H1 (cell line): ENCODE measurements at regions not wholly inside any gene's neighbourhood (a gene's known extent, or its start where the extent isn't known, plus 50 kb on each side); places are given as distances from the start of the nearest gene placed in this dataset.
A peak's percentile ranks its signal among the peaks of the same experiment; 100 is the strongest.

Experiments used
- CTCF ChIA-PET: fragments of 300-600 bp; sonication (Branson Sonifier 250); formaldehyde crosslinking; loops from one replicate; lab custom pipeline; 2021; ENCODE audit not compliant: partially characterized antibody; lab: Charles Lee
- POLR2A ChIA-PET: fragments of 300-600 bp; sonication (Branson Sonifier 250); formaldehyde crosslinking; loops from one replicate; lab custom pipeline; 2021; ENCODE audit warnings: inconsistent platforms; ENCODE audit not compliant: partially characterized antibody; lab: Charles Lee
- DNase-seq, 2 experiments: peaks; one replicate each; pipeline versions ENCODE4 v3.0.0 to v3.0.0-alpha.2; 2010 to 2022; ENCODE audit warnings: low spot score in 2 of 2, low read depth in 1 of 2, mixed read lengths in 1 of 2
- FAIRE-seq: peaks from 2 replicates; lab custom pipeline; 2011; peaks lifted over from hg19 to GRCh38; lab: Jason Lieb, UNC
- H2AFZ ChIP-seq: 2 replicates; pipeline ENCODE4 v1.8.1; 2012; ENCODE audit warnings: low read length, inconsistent platforms
- H2AK5ac ChIP-seq: 2 replicates; pipeline ENCODE4 v1.6.1; 2013; ENCODE audit warnings: low read depth, low read length
- H2BK120ac ChIP-seq: replicated peaks from 2 replicates; pipeline ENCODE3; 2013; ENCODE audit warnings: low read depth, low read length, inconsistent platforms
- H2BK12ac ChIP-seq: 2 replicates; pipeline ENCODE4 v1.6.1; 2013; ENCODE audit warnings: low read depth, low read length
- H2BK15ac ChIP-seq: 2 replicates; pipeline ENCODE4 v1.6.1; 2013; ENCODE audit warnings: low read length
- H2BK20ac ChIP-seq: 2 replicates; pipeline ENCODE4 v1.6.1; 2013; ENCODE audit warnings: low read length
- H2BK5ac ChIP-seq: 2 replicates; pipeline ENCODE4 v1.6.1; 2013; ENCODE audit warnings: low read depth, low read length
- H3K14ac ChIP-seq: 2 replicates; pipeline ENCODE4 v1.6.1; 2013; ENCODE audit warnings: inconsistent platforms; ENCODE audit not compliant: insufficient read length
- H3K18ac ChIP-seq: 2 replicates; pipeline ENCODE4 v1.6.1; 2013; ENCODE audit warnings: low read length; ENCODE audit errors: extremely low read depth
- H3K23ac ChIP-seq: 2 replicates; pipeline ENCODE4 v1.6.1; 2013; ENCODE audit warnings: inconsistent platforms; ENCODE audit not compliant: insufficient read length
- H3K23me2 ChIP-seq: 2 replicates; pipeline ENCODE4 v1.6.1; 2013; ENCODE audit warnings: low read depth, low read length
- H3K27ac ChIP-seq: 2 replicates; pipeline ENCODE4 v1.6.1; 2011; ENCODE audit warnings: low read depth, low read length, inconsistent platforms
- H3K27me3 ChIP-seq, 4 experiments: replicated peaks in 1 of 4; 1 replicate in 1 of 4; 2 replicates in 3 of 4; pipeline versions ENCODE4 v1.6.1 to v1.8.1; 2011 to 2013; ENCODE audit warnings: low read length in 3 of 4, mild to moderate bottlenecking in 3 of 4, inconsistent platforms in 2 of 4, mixed read lengths in 2 of 4, moderate library complexity in 1 of 4; ENCODE audit not compliant: control insufficient read depth in 3 of 4, insufficient read depth in 3 of 4; ENCODE audit errors: extremely low read depth in 1 of 4
- H3K36me3 ChIP-seq, 4 experiments: 2 replicates each; pipeline versions ENCODE4 v1.6.1 to v1.8.1; 2011 to 2013; ENCODE audit warnings: mild to moderate bottlenecking in 4 of 4, low read length in 3 of 4, moderate library complexity in 2 of 4, control low read depth in 1 of 4, inconsistent platforms in 1 of 4; ENCODE audit not compliant: insufficient read depth in 4 of 4, control insufficient read depth in 2 of 4
- H3K4ac ChIP-seq: replicated peaks from 2 replicates; pipeline ENCODE3; 2013; ENCODE audit warnings: low read length, low read depth, mixed read lengths, inconsistent platforms; ENCODE audit not compliant: insufficient read length
- H3K4me1 ChIP-seq, 4 experiments: replicated peaks in 1 of 4; 1 replicate in 1 of 4; 2 replicates in 3 of 4; pipeline versions ENCODE4 v1.6.1 to v1.8.1; 2011 to 2013; ENCODE audit warnings: low read length in 3 of 4, inconsistent platforms in 2 of 4, mixed read lengths in 1 of 4; ENCODE audit not compliant: insufficient read depth in 4 of 4, control insufficient read depth in 3 of 4
- H3K4me2 ChIP-seq, 2 experiments: 2 replicates each; pipeline versions ENCODE4 v1.6.1 to v1.8.1; 2011 to 2013; ENCODE audit warnings: low read depth in 2 of 2, low read length in 2 of 2, control low read depth in 1 of 2, inconsistent platforms in 1 of 2, mild to moderate bottlenecking in 1 of 2; ENCODE audit not compliant: insufficient read depth in 1 of 2
- H3K4me3 ChIP-seq, 4 experiments: fragments of 200-600, 300-600 bp in 1 of 4; sonication (generic), shearing (Covaris generic), sonication (Bioruptor Twin) in 1 of 4; 2 replicates each; pipeline versions ENCODE4 v1.5.1 to v1.8.1; 2011 to 2016; ENCODE audit warnings: low read length in 4 of 4, low read depth in 3 of 4, control low read depth in 2 of 4, inconsistent platforms in 2 of 4, mild to moderate bottlenecking in 2 of 4, mixed read lengths in 1 of 4, moderate library complexity in 1 of 4; ENCODE audit not compliant: insufficient read depth in 2 of 4; ENCODE audit errors: extremely low read depth in 1 of 4
- H3K56ac ChIP-seq: replicated peaks from 2 replicates; pipeline ENCODE3; 2013; ENCODE audit warnings: low read depth, mild to moderate bottlenecking, mixed read lengths, low read length, inconsistent platforms; ENCODE audit not compliant: insufficient read length
- H3K79me1 ChIP-seq: 2 replicates; pipeline ENCODE4 v1.6.1; 2013; ENCODE audit warnings: low read depth, low read length, control low read depth
- H3K79me2 ChIP-seq, 2 experiments: 2 replicates each; pipeline versions ENCODE4 v1.6.1 to v1.8.1; 2012 to 2013; ENCODE audit warnings: low read length in 2 of 2, mild to moderate bottlenecking in 2 of 2, inconsistent platforms in 1 of 2; ENCODE audit not compliant: insufficient read depth in 2 of 2, control insufficient read depth in 1 of 2
- H3K9ac ChIP-seq, 4 experiments: replicated peaks in 1 of 4; 1 replicate in 1 of 4; 2 replicates in 3 of 4; pipeline versions ENCODE4 v1.6.1 to v1.8.1; 2011 to 2013; ENCODE audit warnings: low read depth in 3 of 4, low read length in 3 of 4, control low read depth in 2 of 4, mild to moderate bottlenecking in 2 of 4, moderate library complexity in 2 of 4, inconsistent platforms in 1 of 4; ENCODE audit errors: extremely low read depth in 1 of 4
- H3K9me3 ChIP-seq, 2 experiments: 2 replicates each; pipeline versions ENCODE4 v1.6.1 to v1.8.1; 2012 to 2013; ENCODE audit warnings: mild to moderate bottlenecking in 2 of 2, moderate library complexity in 2 of 2, control low read depth in 1 of 2, inconsistent platforms in 1 of 2, low read depth in 1 of 2, low read length in 1 of 2, mixed read lengths in 1 of 2; ENCODE audit not compliant: insufficient read depth in 2 of 2
- H4K20me1 ChIP-seq, 2 experiments: replicated peaks in 1 of 2; 2 replicates each; pipeline versions ENCODE3 to v1.8.1; 2011 to 2013; ENCODE audit warnings: inconsistent platforms in 2 of 2, low read length in 2 of 2, mild to moderate bottlenecking in 1 of 2; ENCODE audit not compliant: insufficient read depth in 2 of 2, control insufficient read depth in 1 of 2
- H4K5ac ChIP-seq: 2 replicates; pipeline ENCODE4 v1.6.1; 2013; ENCODE audit warnings: low read length, low read depth, mixed read lengths, inconsistent platforms; ENCODE audit not compliant: insufficient read length
- H4K8ac ChIP-seq: 2 replicates; pipeline ENCODE4 v1.8.0; 2013; ENCODE audit warnings: mild to moderate bottlenecking, moderate library complexity, low read length, inconsistent platforms; ENCODE audit not compliant: insufficient read depth; ENCODE audit errors: extremely low read depth
- H4K91ac ChIP-seq: replicated peaks from 2 replicates; pipeline ENCODE3; 2013; ENCODE audit warnings: low read length, mixed read lengths, inconsistent platforms; ENCODE audit not compliant: insufficient read length
- BCL11A ChIP-seq, 2 experiments: IDR thresholded peaks; one replicate each; pipeline ENCODE4 v1.6.1; 2011; ENCODE audit warnings: low read depth in 2 of 2, low read length in 2 of 2, mild to moderate bottlenecking in 2 of 2
- CEBPB ChIP-seq: IDR thresholded peaks from 2 replicates; pipeline ENCODE4 v1.6.1; 2012; ENCODE audit warnings: low read depth, low read length
- EGR1 ChIP-seq: IDR thresholded peaks from 2 replicates; pipeline ENCODE4 v1.6.1; 2011; ENCODE audit warnings: low read depth, low read length, borderline replicate concordance
- HDAC6 ChIP-seq: IDR thresholded peaks from one replicate; pipeline ENCODE4 v1.7.1; 2012; ENCODE audit warnings: low read depth, mild to moderate bottlenecking, inconsistent platforms, low read length, moderate library complexity
- KDM1A ChIP-seq: fragments of 200-600, 300-600 bp; sonication (generic); IDR thresholded peaks from 2 replicates; pipeline ENCODE4 v1.7.1; 2016; ENCODE audit warnings: mild to moderate bottlenecking, low read length, borderline replicate concordance
- NANOG ChIP-seq: IDR thresholded peaks from 2 replicates; pipeline ENCODE4 v1.6.1; 2011; ENCODE audit warnings: low read length, low read depth, mild to moderate bottlenecking, inconsistent platforms; ENCODE audit not compliant: insufficient read depth, poor library complexity, severe bottlenecking
- RNF2 ChIP-seq: fragments of 200-900, 300-1000 bp; sonication (generic); IDR thresholded peaks from 2 replicates; pipeline ENCODE4 v1.7.1; 2016; ENCODE audit warnings: borderline replicate concordance, low read depth, mild to moderate bottlenecking, antibody characterized with exemption, low read length; ENCODE audit not compliant: poor library complexity, severe bottlenecking; ENCODE audit errors: missing control alignments
- SUZ12 ChIP-seq: fragments of 200-600 bp; sonication (generic); IDR thresholded peaks from 2 replicates; pipeline ENCODE4 v1.6.1; 2012; ENCODE audit warnings: mild to moderate bottlenecking, inconsistent platforms, low read length, moderate library complexity, mixed read lengths
- TCF12 ChIP-seq: IDR thresholded peaks from 2 replicates; pipeline ENCODE4 v1.6.1; 2011; ENCODE audit warnings: low read depth, mild to moderate bottlenecking, low read length
- WGBS, 2 experiments: shearing (Covaris generic) in 1 of 2; methylation state at CpG; one replicate each; pipeline versions ENCODE4 v1.1.6 to v1.1.7; 2013 to 2015; ENCODE audit warnings: low lambda C conversion rate in 2 of 2, mixed read lengths in 2 of 2, inconsistent platforms in 1 of 2, low coverage in 1 of 2, missing lambda C conversion rate in 1 of 2; ENCODE audit not compliant: insufficient replicate concordance in 2 of 2, insufficient coverage in 1 of 2, insufficient read length in 1 of 2; ENCODE audit errors: extremely low coverage in 1 of 2, missing lambda C conversion rate in 1 of 2; 5-methylcytosine and 5-hydroxymethylcytosine counted together
- TF ChIP-seq, protein P1 (sequence below): IDR thresholded peaks from 2 replicates; pipeline ENCODE4 v1.6.1; 2012; ENCODE audit warnings: inconsistent platforms
- TF ChIP-seq, protein P2 (sequence below): IDR thresholded peaks from 2 replicates; pipeline ENCODE4 v1.6.1; 2011; ENCODE audit warnings: low read depth, mild to moderate bottlenecking, low read length; ENCODE audit not compliant: insufficient read depth

DNA sequence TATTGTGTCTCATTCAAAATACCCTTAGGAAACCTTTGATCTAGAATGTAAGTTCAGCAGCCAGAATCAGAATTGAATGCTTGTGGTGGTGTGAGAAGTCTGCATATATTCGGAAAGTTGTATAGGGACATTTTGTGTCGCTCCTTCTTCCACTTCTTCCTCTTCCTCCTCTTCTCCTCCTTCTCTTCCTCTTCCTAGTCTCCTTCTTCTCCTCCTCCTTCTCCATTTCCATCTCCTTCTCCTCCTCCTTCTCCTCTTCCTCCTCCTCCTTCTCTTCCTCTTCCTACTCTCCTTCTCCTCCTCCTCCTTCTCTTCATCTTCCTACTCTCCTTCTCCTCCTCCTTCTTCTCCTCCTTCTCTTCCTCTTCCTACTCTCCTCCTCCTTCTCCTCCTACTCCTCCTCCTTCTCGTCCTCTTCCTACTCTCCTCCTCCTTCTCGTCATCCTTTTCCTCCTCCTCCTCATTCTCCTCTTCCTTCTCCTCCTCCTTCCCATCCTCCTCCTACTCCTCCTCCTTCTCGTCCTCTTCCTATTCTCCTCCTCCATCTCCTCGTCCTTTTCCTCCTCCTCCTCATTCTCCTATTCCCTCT lies 749.3 kb upstream of the GOLIM4 start:
- ChIA-PET POLR2A (no interaction called here), CTCF (no interaction called here)
- Histone ChIP-seq H3K4ac (no peak overlapping the region), H3K79me2 (no peaks in the 10 kb centered on the region), H3K14ac (no peak overlapping the region), H2BK15ac (no peak overlapping the region), H2AFZ (no peak overlapping the region), H3K36me3 (no peaks in the 10 kb centered on the region; a peak in 1 of 8 replicates), H3K56ac (no peak overlapping the region), H3K27ac (no peak overlapping the region), H3K9ac (no peak overlapping the region), H2BK120ac (no peak overlapping the region), H3K23ac (no peak overlapping the region), H3K4me2 (no peak overlapping the region), H3K27me3 (no peaks in the 10 kb centered on the region), H4K91ac (peak overlapping the region; percentile 62), H3K18ac (no peak overlapping the region), H4K20me1 (no peaks in the 10 kb centered on the region), H3K4me3 (no peak overlapping the region), H3K9me3 (no peaks in the 10 kb centered on the region; a peak in 1 of 4 replicates), H2BK20ac (peak overlapping the region; percentile 80), H2AK5ac (peak overlapping the region; percentile 88; the same call in 1 of the 2 replicates), H3K79me1 (no peaks in the 10 kb centered on the region), H2BK12ac (peak overlapping the region; percentile 80), H4K5ac (no peak overlapping the region), H2BK5ac (peak overlapping the region; percentile 53; the same call in 1 of the 2 replicates), H3K23me2 (peaks cover 5% of the 10 kb centered on the region; the same call in 1 of the 2 replicates), H3K4me1 (peaks cover 0 to 13% (median 1%) of the 10 kb centered on the region in 4 experiments; a peak in 5 of 7 replicates), H4K8ac (no peak overlapping the region)
- WGBS, 2 experiments, result 77 to 97% methylated on average over 4 to 6 of the region's 6 CpGs
- FAIRE-seq, result no peak
- DNase-seq, result no peak
- TF ChIP-seq CEBPB (no peak), HDAC6 (no peak), NANOG (no peak), KDM1A (no peak), BCL11A (IDR thresholded peaks at IDR 0.05; ENCODE audit: low read depth in 2 of 2, low read length in 2 of 2) (no peak), EGR1 (no peak), RNF2 (no peak), TCF12 (no peak), SUZ12 (no peak)
- TF ChIP-seq, protein P1, sequence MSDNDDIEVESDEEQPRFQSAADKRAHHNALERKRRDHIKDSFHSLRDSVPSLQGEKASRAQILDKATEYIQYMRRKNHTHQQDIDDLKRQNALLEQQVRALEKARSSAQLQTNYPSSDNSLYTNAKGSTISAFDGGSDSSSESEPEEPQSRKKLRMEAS, result no peak
- TF ChIP-seq, protein P2, sequence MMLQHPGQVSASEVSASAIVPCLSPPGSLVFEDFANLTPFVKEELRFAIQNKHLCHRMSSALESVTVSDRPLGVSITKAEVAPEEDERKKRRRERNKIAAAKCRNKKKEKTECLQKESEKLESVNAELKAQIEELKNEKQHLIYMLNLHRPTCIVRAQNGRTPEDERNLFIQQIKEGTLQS, result no peak
